ENCODE measurements at regions not wholly inside any gene's neighbourhood (a gene's known extent, or its start where the extent isn't known, plus 50 kb on each side); places are given as distances from the start of the nearest gene placed in this dataset.

DNA sequence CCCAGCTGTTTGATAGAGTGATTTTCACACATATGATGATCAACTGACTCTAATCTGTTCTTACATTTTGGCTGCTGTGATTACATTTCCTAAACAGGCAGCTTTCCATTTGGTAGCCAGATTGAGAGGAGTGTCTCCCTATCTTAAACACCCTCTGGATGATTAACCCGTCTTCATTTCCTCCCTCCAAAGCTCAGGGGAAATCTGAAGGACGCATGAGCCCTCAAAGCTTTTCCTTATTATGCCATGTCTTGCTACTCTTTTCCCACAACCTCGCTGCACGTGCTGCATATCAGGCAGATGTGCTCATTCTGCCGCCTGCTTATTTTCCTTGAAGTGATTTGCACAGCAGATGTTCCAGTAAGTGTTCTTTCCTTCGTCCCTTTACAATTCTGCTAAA lies 837.4 kb downstream of the LRRTM4 start:
- no peak overlapping the region for H3K4me3 Mint-ChIP-seq
- Histone ChIP-seq H3K9me3 (replicated peaks in 1 of 2; ENCODE audit: control insufficient read depth in 1 of 2, insufficient read depth in 1 of 2, low read length in 2 of 2) (no peaks in the 10 kb centered on the region), H3K27me3 (ENCODE audit: control insufficient read depth in 2 of 2, insufficient read depth in 2 of 2, low read length in 2 of 2) (no peaks in the 10 kb centered on the region), H4K20me1 (ENCODE audit: insufficient read depth, low read length) (no peaks in the 10 kb centered on the region), H3K36me3 (replicated peaks in 1 of 2; ENCODE audit: control insufficient read depth in 1 of 2, insufficient read depth in 2 of 2, low read length in 2 of 2) (no peaks in the 10 kb centered on the region), H3K9ac (ENCODE audit: insufficient read depth, low read length, poor library complexity, severe bottlenecking) (no peak overlapping the region), H3K4me1 (ENCODE audit: control insufficient read depth in 1 of 2, insufficient read depth in 2 of 2, low read length in 2 of 2) (no peaks in the 10 kb centered on the region), H3K79me2 (ENCODE audit: insufficient read depth, low read length) (no peaks in the 10 kb centered on the region), H3K4me2 (replicated peaks; ENCODE audit: extremely low read depth, low read length, poor library complexity, severe bottlenecking) (no peak overlapping the region), H3K4me3 (replicated peaks in 1 of 3; ENCODE audit: low read depth in 2 of 3, low read length in 3 of 3) (no peak overlapping the region), H3K27ac (ENCODE audit: low read depth in 1 of 2, low read length in 2 of 2) (no peak overlapping the region), H2AFZ (ENCODE audit: insufficient read depth, low read depth, low read length, poor library complexity, severe bottlenecking) (no peak overlapping the region)
- peaks cover 0 to 2% (median 0%) of the 10 kb centered on the region in 3 donors for H3K27me3 Mint-ChIP-seq (ENCODE audit: low read depth in 3 of 3)
- 31% methylated on average over 5 of the region's 6 CpGs for WGBS (ENCODE audit: insufficient coverage)
- TF ChIP-seq, protein P1, sequence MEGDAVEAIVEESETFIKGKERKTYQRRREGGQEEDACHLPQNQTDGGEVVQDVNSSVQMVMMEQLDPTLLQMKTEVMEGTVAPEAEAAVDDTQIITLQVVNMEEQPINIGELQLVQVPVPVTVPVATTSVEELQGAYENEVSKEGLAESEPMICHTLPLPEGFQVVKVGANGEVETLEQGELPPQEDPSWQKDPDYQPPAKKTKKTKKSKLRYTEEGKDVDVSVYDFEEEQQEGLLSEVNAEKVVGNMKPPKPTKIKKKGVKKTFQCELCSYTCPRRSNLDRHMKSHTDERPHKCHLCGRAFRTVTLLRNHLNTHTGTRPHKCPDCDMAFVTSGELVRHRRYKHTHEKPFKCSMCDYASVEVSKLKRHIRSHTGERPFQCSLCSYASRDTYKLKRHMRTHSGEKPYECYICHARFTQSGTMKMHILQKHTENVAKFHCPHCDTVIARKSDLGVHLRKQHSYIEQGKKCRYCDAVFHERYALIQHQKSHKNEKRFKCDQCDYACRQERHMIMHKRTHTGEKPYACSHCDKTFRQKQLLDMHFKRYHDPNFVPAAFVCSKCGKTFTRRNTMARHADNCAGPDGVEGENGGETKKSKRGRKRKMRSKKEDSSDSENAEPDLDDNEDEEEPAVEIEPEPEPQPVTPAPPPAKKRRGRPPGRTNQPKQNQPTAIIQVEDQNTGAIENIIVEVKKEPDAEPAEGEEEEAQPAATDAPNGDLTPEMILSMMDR (IDR thresholded peaks at IDR 0.05): no peak
- H3K27ac Mint-ChIP-seq: no peak overlapping the region
- H3K9me3 Mint-ChIP-seq: peaks cover 0 to 4% (median 0%) of the 10 kb centered on the region in 7 donors
- no peak for DNase-seq
- H3K4me1 Mint-ChIP-seq: no peaks in the 10 kb centered on the region
- intact Hi-C loops (cut with micrococcal nuclease): no loop called here
- no peaks in the 10 kb centered on the region for H3K36me3 Mint-ChIP-seq

GRCh38 chr2:76679025-76679396 lies 843.2 kb downstream of the LRRTM4 start:
- WGBS (ENCODE audit: insufficient coverage): no CpG with 5 or more reads among the region's 1 CpG
- H3K27me3 ChIP-seq (ENCODE audit: control insufficient read depth in 2 of 2, insufficient read depth in 2 of 2, low read length in 2 of 2): no peaks in the 10 kb centered on the region
- Mint-ChIP-seq H3K36me3 (no peaks in the 10 kb centered on the region), H3K4me1 (no peaks in the 10 kb centered on the region), H3K27me3 (ENCODE audit: low read depth in 3 of 3) (no peaks in the 10 kb centered on the region), H3K4me3 (no peak overlapping the region), H3K27ac (no peak overlapping the region), H3K9me3 (peaks cover 0 to 4% (median 0%) of the 10 kb centered on the region in 7 donors)
- H3K4me2 ChIP-seq (replicated peaks; ENCODE audit: extremely low read depth, low read length, poor library complexity, severe bottlenecking): no peak overlapping the region
- no peaks in the 10 kb centered on the region for H3K79me2 ChIP-seq (ENCODE audit: insufficient read depth, low read length)
- no peak overlapping the region for H2AFZ ChIP-seq (ENCODE audit: insufficient read depth, low read depth, low read length, poor library complexity, severe bottlenecking)
- no peak overlapping the region for H3K4me3 ChIP-seq (replicated peaks in 1 of 3; ENCODE audit: low read depth in 2 of 3, low read length in 3 of 3)
- H3K27ac ChIP-seq (ENCODE audit: low read depth in 1 of 2, low read length in 2 of 2): no peak overlapping the region
- no peak overlapping the region for H3K9ac ChIP-seq (ENCODE audit: insufficient read depth, low read length, poor library complexity, severe bottlenecking)
- no peaks in the 10 kb centered on the region for H4K20me1 ChIP-seq (ENCODE audit: insufficient read depth, low read length)
- DNase-seq: no peak
- intact Hi-C loops (cut with micrococcal nuclease): no loop called here
- H3K36me3 ChIP-seq (replicated peaks in 1 of 2; ENCODE audit: control insufficient read depth in 1 of 2, insufficient read depth in 2 of 2, low read length in 2 of 2): no peaks in the 10 kb centered on the region
- H3K4me1 ChIP-seq (ENCODE audit: control insufficient read depth in 1 of 2, insufficient read depth in 2 of 2, low read length in 2 of 2): no peaks in the 10 kb centered on the region
- TF ChIP-seq, protein P1 (IDR thresholded peaks at IDR 0.05): no peak
- H3K9me3 ChIP-seq (replicated peaks in 1 of 2; ENCODE audit: control insufficient read depth in 1 of 2, insufficient read depth in 1 of 2, low read length in 2 of 2): no peaks in the 10 kb centered on the region
